HG03066 (cell line): ENCODE measurements at regions not wholly inside any gene's neighbourhood (a gene's known extent, or its start where the extent isn't known, plus 50 kb on each side); places are given as distances from the start of the nearest gene placed in this dataset.

Experiments
- ATAC-seq: cut with Tn5 transposase; IDR thresholded peaks from one replicate; pipeline ENCODE4 v1.9.1; 2021; ENCODE audit warnings: low read depth; ENCODE audit not compliant: unreplicated experiment

GRCh38 chr2:18804536-18804935 lies 215.2 kb upstream of the NT5C1B start:
- ATAC-seq = no peak

DNA sequence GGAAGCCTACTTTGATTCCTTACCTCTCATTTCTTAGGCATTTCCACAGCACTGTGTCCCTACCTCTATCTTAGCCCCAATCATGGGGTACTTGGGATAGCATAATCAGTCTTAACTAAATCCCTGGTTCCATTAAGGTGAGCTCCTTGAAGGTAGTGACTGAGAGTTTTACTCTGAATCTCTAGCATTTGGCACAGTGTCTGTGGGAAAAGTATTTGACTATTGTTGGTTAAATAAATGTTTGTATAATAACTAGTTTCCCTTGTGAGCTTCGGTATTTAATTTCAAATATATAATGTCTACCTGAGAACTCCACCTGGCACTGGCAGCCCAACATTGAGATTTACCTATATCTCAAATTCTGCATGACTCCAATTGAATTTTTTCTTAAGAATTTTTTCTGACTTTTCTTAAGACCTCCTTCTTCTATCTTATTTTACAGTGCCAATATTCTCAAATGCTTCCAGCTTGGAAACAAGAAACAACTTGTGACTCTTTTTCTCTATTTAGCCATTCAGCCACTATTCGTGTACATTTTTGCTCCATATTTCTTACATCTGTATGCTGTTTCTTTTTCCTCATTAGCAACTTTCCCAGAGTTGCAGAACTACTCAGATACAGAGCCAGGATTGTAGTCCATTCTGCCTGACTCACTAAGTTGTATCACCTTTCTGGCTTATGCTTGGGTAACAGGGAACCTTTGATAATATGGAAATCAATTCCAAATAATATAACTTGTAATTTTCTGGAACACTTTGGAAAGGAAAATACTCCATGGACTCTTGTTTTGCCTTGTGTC lies 214.0 kb upstream of the NT5C1B start:
- no peak for ATAC-seq

DNA sequence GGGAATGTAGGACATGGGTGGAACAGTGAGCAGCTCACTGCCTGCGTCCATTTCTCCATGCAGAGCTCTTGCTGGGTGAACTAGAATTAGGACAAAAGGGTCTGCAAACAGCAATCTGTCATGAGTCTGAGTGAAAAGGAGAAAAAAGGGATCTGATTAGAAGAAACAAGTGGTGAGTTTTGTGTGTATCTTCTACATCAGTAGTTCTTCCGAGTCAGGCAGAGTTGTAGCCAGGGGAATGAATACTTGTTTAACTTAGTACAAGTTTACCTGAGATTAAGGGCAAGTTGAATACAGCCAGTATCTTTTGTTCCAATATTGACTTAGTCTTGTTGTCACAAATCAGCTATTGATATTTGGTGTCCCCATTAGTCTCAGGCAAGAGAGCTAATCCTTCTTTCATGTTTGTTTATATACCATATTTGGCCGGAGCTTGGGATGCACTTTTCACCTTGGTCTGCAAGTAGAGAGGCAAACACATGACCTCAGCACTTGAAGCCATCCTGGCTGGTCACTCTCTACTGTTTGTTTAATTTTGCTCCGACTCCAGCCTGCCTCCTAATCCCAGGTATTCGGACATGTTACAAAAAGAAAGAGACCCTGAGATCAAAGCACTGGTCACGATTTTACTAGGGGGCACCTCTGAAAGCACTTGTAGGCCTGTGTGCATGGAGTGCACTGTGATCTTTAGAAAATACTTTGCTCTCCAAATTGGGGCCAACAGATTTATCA lies 211.0 kb upstream of the NT5C1B start:
- ATAC-seq = no peak

DNA sequence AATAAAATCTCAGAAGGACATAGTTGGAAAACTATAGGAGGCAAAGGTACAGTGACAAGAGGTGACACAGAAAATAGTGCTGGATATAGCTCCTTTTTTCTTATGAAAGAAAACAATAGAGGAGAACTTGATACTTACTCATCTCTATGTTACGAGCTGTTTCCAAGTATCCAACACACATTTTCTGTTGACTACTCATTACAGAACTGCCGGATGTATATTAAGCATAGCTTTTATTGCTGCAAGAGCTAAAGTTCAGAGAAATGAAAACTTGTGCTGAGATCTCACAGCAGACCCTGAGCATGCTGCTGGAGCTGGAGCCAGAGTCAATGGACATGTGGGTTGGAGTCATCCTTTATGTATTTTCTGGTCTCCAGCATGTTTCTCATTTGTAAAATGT lies 210.0 kb upstream of the NT5C1B start:
- no peak for ATAC-seq

GRCh38 chr2:18797133-18797845 lies 207.9 kb upstream of the NT5C1B start:
- no peak for ATAC-seq

DNA sequence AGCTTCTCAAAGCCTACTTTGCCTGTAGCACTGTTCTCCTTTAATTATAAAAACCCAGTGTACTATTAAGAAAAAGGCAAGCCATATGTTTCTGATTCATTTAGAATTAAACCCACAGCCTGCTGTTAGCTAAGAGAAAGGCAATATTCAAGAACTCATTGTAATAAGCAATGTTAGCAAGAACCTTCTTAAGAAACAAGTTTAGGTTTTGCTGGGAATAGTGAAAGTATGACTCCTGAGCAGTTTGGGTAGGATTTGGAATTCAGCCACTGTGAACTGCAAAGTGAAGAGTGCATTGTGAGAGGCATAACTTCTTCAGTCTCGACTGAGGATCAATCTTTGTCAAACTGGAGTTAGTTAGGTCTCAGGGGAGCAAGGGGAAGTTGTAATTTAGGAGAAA lies 206.5 kb upstream of the NT5C1B start:
- ATAC-seq = no peak

GRCh38 chr2:18792684-18793083 lies 203.3 kb upstream of the NT5C1B start:
- no peak for ATAC-seq

GRCh38 chr2:18792226-18792629 lies 202.9 kb upstream of the NT5C1B start:
- no peak for ATAC-seq

GRCh38 chr2:18791172-18791797 lies 201.9 kb upstream of the NT5C1B start:
- ATAC-seq = no peak

- ATAC-seq = no peak
Measured at GRCh38 chr2:18790509-18791171, 201.3 kb upstream of the NT5C1B start.

DNA sequence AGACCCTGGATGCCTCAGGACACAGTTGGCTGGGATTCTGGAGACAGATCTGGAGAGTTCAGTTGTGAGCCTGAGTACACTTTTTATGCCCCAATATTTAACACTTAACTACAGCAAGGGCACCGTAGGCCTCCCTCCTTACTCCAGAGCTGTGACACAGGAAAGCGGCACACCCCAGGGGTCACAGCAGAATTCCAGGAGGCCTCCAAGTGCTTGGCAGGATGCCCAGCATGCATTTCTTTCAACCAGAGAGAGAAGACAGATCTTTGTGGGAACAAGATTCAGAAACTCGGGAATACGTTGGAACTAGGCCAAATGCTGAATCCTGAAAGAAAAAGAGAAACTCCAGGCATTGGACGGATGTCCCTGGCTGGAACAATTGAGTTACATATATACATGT lies 199.2 kb upstream of the NT5C1B start:
- ATAC-seq = no peak

DNA sequence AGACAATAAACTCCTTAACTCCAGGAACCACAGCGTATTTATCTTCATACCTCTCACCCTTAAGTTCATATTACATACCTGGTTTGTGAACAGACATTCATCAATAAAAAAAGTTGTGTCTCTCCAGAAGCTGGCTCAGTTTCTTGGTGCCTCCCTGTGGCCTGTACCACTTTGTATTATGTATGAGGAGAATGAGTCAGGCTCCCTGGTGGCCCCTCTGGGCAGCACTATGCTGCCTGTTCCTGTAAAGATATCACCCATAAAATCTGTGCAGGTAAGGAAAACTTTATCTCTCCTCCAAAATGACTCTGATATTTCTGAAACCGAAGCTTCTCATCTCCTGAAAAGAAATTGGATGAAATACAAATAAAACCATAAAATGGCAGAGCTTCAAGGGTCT lies 198.4 kb upstream of the NT5C1B start:
- no peak for ATAC-seq

- ATAC-seq = no peak
Measured at GRCh38 chr2:18784245-18784644, 194.9 kb upstream of the NT5C1B start.

- ATAC-seq = no peak
Measured at GRCh38 chr2:18781541-18782280, 192.3 kb upstream of the NT5C1B start.

GRCh38 chr2:18777250-18777812 lies 188.0 kb upstream of the NT5C1B start:
- no peak for ATAC-seq

DNA sequence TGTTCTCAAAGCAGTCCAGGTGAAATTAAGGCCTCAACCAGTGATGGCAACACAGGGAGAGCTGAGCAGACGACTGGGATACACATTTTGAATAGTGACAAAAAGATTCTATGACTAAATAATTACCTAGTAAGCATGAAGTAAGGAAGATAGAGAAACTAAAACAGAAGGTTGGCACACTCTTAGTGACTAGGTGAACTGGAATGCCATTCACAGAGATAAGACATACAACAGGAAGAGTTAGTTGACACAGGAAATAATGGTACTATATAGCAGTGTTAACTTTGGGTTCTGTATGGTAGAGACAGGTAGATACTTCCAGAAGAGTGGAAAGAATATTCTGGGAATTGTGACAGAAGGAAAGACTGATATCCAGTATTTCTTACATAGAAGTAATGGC lies 181.8 kb upstream of the NT5C1B start:
- no peak for ATAC-seq

DNA sequence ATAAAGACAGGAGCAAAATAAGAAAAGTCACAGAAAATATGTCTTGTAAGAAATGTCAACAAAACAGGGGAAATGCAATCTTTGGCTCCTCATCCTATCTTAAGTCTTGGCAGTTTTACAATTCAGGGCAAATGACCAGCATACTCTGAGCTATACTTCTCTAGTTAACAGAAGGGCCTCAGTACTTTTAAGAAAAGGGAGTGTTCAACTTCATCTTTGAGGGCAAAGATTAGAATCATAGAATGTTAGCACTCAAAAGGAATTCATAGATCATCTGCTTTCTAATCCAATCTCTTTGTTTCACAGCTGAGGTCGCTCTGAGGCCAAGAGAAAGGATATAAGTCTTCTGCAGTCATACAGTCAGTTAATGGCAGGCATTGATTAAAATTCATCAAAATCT lies 174.0 kb upstream of the NT5C1B start:
- ATAC-seq = no peak

- no peak for ATAC-seq
Measured at GRCh38 chr2:18762667-18763066, 173.3 kb upstream of the NT5C1B start.

- ATAC-seq = no peak
Measured at GRCh38 chr2:18754286-18754685, 164.9 kb upstream of the NT5C1B start.

GRCh38 chr2:18753722-18754121 lies 164.4 kb upstream of the NT5C1B start:
- no peak for ATAC-seq
